GM21515 (cell line): ENCODE measurements at regions not wholly inside any gene's neighbourhood (a gene's known extent, or its start where the extent isn't known, plus 50 kb on each side); places are given as distances from the start of the nearest gene placed in this dataset.

Experiments
- ATAC-seq: cut with Tn5 transposase; IDR thresholded peaks from one replicate; pipeline ENCODE4 v1.9.1; 2021; ENCODE audit not compliant: unreplicated experiment

DNA sequence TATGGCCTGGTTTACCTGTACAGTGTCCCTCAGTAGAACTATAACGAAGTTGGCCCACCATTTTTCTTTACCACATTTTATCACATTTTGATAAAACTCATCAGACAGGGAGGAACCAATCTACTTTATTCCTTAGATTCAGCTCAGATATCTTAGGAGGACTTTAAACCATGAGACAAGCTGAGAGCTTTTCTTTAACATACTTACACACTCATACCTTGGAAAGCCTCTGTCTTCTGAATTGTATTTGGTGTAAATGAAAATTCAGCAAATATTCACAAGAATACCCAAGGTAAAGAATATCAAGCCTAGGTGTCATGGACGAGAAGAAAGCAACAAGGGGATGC lies 313.2 kb downstream of the ENC1 start:
- ATAC-seq = no peak

DNA sequence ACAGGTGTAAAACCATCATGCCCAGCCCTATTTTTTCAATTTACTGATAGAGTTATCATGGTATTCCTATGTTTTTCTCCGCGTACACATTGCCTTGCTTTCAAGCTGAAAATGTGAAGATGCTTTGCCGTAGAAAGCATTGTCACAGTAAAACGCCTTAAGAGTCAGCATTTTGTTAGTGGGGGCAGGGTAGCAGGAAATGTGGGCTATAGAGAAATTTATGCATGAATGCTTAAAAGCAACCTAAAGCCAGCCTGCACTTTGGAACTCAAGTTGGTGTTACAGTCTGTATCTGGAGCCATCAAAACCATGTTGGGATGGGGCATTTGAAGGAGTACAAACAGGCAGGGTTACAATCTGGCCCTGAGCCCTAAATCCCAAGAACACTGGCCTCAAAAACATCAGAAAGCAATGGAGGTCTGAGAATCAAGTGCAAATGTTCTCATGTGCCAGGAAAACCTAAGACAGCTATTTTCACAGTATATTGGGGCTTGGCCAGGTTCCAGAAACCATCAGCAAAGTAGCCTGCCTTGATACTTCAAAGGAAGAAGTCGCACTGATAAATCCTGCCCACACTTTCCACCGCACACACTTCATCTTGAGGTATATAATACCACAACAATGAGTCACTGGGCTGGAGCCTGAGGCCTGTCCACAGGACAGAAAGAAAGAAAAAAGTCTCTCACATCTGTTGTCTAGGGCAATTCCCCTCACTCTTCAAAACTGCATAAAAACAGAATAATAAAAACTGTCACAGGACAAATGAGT lies 313.8 kb downstream of the ENC1 start:
- peak; percentile 75 for ATAC-seq

DNA sequence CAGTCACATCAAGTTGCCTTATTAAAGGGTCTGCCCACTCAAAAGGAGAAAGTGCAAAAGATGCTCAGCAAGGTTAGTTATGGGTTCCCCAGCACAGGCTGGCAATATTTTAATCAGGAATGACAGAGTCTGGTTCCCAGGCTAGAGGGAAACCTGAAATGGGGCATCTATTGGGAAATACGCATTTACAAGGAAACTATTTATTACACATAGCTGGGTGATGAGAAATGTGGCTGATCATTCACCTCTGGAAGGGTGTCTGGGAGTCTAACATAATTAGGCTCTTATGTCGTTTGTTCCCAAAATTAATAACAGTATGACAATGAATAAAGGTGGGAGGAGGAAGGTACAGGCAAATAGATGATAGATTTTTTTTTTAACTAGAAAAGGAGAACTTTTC lies 314.7 kb downstream of the ENC1 start:
- no peak for ATAC-seq

DNA sequence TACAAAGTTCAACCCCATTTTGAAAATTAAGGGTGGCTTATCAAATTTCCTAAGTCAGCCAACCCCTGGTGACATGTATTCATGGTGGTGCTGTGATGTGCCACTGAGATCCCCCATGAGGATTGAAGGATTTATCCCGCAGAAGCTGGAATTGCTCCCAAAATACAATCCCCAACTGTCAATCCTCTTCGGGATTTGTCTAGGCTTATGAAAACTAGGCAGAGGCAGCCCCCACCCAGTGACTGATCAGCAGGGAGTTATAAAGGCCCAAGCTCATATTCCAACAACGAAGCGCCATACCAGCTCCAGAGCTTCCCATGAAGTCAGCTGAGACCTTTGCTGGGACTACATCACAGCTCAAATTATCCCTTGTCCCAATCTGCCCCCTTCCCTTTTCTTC lies 316.0 kb downstream of the ENC1 start:
- no peak for ATAC-seq

DNA sequence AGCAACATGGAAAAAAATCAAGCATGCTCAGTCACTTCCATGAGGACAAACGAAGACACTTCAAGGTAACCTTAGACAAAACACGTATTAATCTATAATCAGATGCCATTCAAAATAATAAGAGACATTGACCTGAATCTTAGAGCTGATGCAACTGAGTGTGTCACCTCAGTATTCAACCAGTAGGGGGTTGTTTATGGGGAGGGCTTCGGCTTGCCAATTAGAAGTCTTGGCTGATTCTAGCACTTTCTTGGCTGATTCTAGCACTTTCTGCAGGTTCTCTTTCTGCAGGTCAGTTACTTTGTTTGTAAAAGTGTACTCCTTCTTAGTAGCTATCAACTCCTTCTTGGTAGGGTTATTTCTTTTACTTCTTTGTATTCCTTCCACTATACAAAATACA lies 317.6 kb downstream of the ENC1 start:
- ATAC-seq = no peak

DNA sequence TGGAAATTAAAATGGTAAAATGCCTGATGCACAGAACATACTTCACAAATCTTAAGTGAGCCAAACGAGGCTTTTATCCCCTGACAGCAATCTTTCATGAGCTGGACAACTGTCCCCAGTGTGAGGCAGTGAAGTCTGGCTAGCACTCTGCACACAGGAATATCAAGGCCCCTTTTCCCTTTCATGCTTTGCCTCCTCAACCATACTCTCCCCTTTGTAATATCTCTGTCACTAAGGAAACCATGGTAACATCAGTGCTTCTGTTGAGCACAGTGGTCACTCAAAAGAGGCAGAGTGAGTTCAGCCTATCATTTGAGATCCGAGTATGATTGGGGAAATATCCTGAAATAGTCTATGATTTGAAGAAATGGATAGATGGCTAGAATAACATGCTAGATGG lies 318.3 kb downstream of the ENC1 start:
- ATAC-seq = no peak

DNA sequence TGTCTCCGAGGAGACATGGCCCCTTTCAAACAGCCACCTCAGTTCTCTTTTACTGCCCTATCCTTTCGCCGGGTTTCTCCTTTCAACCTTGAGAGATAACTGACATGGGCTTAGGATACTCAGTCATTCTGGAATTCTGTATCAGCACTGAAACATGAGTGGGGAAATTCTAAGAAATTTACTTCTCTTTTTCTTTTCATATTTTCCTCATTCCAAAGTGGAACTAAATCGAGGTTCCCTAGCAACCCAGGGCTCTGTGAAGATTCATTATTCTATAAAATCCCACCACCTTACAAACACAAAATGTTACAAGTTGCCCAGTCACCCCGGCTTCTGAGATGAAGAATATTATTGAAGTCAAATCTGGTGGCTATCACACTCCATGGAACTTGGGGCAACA lies 319.2 kb downstream of the ENC1 start:
- no peak for ATAC-seq

DNA sequence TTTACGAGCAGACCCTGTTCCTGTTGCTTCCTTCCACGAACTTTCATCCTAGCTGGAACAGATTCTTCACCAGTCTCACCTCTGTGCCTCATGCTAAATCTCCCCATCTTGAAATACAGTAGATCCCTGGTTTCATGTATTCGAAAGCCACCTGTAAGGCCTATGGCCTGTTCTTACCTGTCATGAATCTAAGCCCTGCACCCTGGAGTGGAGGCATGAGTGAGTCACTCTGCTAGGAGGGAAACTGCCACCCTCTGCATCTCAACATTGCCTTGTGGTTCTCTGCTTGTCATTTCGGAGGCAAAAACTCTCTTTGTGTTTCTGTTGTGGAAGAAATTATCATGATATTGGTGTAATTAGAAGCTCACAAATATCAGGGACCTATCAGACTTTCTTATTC lies 320.0 kb downstream of the ENC1 start:
- ATAC-seq = no peak

DNA sequence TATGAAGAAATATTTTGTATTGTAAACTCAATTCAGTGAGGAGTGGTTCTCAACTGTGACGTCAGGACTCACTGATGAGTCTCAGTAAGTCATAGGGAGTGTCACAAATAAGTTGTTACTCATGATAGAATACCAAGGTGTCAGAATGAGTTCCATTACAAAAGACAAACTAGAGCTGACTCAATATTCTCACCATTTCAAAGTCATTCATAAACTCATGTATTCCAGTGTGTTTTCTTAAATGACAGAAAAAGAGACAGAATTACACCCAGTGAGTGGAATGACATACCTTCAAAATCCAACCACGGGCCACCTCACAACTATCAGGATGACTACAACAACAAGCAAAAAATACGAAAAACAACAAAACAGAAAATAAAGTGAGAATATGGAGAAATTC lies 321.5 kb downstream of the ENC1 start:
- no peak for ATAC-seq

DNA sequence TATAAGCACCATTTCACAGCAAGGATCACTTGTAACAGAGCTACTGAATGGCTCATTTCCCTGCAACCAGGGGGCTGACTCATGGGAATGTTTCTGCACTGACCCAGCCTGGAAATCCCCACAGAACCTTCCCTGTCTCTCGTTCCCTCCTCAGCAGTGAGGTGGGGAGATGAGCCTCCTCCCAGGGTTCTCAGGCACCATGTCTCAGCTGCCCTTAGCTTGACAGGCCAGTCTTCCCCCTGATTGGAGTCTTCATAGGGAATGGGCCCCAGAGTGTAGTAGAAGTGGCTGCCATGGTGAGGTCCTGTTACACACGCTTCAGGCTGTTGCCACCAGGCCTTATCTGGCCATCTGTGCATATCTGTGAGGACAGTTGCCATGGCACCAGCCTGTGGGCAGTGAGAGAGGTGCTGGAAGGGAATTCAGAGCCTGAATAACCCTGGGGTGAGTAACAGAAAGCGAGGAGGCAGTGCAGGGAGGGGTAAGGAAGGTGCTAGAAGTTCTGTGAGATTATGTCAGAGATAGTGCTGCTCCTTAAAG lies 324.4 kb downstream of the ENC1 start:
- ATAC-seq = no peak

DNA sequence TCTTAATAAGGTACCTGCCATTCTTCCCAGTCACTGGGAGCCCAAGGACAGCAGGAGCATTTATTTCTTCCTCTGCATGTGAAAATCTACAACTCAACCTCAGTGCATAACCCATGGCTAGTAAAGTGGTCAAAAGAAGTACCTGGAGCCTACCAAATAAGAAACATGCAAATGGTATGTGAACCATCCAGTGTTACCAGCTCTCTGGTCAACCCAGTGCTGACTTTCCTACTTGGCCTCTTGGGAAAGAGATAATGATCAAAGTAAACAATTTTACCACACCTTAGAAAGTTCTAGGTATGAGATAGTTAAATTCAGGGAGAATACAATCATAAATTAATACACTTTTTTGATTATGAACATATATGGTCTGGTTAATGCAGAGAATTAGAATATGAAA lies 325.6 kb downstream of the ENC1 start:
- ATAC-seq = no peak

DNA sequence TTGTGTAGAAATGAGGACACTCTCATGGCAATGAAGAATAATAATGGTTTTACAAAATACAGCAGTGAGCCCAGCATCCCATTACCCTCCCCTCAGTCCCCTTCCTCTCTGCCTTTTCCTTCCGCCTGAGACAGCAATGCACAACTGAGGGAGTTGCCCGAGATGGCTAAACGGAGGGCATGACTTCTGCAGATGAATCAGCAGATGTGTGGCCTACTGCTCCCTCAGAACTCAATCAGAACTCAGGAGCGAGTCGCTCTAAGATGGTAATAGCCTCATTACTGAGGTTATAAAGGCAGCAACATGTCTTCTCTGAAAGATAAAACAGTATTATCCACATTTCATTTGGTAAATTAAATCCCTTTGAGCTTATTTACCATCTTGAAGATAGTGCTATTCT lies 326.6 kb downstream of the ENC1 start:
- no peak for ATAC-seq

DNA sequence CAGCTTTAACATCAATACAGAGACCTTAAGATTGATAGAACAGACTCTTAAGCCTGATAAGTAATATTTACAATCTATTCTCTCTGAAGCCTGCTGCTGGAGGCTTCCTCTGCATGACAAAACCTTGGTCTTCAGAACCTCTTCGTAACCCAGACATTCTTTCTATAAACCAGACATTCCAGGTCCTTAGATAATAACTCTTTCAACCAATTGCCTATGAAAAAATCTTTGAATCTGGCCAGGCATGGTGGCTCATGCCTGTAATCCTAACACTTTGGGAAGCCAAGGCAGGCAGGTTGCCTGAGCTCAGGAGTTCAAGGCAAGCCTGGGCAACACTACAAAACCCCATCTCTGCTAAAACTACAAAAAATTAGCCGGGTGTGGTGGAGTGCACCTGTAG lies 327.8 kb downstream of the ENC1 start:
- no peak for ATAC-seq

DNA sequence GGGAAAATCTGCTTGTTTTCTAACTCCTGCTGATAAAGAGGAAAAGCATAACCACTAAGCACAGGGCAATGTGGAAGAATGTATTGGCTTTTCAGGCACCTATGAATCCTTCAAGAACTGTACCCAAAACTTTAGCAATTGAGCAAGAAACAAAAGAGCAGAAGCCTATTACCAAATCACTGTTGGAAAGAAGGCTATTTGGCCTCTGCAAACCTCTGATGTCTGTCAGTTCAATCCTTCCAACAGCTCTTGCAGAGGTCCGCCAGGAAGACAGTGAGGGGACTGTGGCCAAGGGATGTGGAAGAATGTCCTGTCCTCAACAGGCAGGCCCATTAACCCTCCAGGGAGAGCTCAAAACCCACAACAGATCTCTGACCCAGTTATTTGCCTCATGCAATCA lies 328.6 kb downstream of the ENC1 start:
- no peak for ATAC-seq

DNA sequence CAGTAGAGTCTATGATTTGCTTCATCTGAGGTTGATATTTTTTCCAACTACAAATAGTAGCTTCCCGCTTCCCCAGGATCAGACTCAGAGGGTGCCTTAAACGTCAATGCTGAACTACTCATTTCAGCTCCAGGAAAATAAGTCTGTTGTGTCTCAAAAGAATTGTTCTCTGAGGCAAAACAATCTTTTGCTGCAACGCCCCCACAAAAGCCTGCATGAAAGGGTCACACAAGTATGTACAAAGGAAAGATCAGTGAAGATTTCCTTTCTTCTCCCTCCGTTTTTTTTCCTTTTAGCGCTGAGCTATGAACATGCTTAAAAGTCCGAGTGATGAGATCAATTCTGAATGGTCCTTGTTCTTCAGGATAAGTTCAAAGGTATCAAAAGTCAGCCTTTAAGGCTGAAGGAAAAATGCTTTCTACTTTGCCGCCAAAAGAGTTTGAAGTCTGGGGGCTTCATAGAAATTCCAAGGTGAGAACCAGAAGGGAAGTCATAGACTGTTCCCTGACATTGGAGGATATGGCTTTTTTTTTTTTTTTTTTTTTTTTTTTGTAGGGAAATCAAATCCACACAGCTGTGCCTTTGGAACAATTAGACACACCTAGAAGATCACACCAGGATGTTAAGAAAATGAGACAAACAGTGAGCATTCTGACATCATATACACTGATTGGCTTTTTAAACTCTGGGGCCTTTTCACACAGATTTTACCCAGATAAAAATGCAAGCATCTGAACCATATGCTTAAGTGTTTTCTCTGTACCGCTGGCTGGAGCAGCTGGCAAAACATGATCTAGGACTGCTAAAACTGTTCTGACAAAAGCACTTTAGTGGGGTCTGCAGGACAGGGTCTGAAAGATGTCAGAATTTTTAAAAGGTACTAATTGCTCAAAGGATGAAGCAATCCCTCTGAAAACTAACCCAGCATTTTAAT lies 329.3 kb downstream of the ENC1 start:
- ATAC-seq = no peak

DNA sequence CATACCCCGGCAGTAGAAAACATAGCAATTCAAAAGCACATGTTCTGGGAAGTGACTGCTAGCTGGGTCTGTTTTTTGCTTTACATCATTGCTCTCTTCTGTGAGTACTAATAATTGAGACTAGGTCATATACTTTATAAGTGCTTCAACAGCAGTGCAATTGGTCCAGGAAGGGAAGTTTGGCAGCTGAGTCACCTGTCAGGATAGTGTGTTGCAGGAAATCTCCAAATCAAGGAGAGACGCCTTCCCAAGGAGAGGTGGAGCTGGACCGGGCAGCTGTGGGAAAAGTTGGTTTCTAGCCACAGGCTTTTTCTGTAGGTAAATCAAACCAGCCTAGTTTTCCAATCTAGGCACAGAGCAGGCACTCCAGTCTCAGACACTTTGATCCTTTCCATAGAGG lies 330.1 kb downstream of the ENC1 start:
- ATAC-seq = no peak

DNA sequence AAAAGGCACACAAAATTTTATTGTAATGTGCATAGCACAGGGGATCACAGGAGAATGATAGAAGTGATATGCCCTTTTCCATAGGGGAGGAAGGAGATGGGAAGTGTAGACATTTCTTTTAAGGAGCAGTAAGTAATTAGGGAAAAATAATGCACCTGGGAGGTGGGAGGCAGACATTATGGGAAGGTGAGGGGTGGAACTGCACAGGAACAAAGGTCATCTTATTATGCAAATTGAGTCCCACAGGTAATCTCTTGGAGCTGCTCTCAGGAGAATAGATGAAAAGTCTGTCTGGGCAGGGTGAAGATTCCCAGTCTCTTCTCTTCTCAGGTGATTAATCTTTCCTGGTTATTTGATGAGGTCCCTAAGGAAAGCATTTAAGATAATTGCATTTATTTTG lies 331.5 kb downstream of the ENC1 start:
- no peak for ATAC-seq

DNA sequence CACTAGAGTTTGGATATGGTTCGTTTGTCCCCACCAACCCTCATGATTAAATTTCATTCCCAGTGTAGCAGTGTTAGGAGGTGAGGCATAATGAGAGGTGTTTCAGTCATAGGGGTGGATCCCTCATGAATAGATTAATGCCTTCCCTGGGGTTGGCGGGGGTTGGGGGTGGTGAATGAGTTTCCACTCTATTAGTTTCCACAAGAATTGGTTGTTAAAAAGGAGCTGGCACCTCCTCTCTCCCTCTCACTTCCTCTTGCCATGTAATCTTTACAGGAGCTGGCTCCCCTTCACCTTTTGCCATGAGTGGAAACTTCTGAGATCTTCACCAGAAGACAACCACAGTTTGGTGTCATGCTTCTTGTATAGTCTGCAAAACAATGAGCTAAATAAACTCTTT lies 333.7 kb downstream of the ENC1 start:
- no peak for ATAC-seq

DNA sequence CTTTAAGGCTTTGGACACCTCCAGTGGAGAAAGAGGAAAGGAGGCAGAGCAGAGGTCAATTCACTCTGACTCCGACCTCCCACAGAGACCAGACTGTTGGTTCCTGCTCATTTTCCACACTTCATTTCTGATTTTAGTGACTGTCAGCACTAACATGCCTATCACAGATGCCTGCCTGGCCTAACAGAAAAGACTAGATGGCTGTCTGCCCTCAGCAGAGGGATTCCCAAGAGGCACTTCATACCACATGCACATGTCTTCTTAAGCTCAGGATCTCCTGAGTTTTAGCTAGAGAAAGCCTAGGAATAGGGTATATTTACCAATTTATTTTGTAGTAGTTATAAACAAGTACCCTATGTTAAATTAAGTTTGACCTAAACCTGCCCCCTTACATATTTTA lies 336.0 kb downstream of the ENC1 start:
- ATAC-seq = no peak

DNA sequence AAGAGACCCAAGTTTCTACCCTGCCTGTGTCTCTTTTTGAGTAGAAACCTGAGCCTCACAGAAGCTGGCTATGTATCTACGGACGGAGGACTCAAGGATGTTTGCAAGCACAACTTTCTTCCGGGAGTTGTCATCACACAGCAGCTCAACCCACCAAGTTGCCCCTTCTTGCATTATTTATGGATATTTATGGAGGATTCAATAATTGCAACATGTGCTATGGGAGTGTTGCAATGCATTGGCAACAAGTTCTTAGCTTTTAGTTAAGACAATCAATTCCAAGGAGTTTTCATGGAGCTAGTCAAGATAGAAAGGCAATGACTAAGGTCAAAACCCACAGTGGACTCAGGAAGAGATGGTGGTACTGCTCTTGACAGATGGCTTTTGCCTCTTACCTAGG lies 336.9 kb downstream of the ENC1 start:
- no peak for ATAC-seq

DNA sequence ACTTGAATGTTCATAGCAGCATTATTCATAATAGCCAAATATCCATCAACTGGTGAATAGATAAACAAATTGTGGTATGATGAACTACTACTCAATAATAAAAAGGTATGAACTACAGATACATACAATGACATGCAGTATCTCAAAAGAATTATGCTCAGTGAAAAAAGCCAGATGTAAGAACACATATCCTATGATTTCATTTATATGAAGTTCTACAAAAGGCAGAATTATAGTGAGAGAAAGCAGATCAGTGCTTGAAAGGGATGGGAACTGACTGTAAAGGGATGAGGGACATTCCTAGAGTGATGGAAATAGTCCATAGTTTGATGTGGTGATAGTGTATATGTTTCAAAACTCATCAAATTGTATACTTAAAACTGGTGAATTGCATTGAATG lies 339.0 kb downstream of the ENC1 start:
- ATAC-seq = no peak

DNA sequence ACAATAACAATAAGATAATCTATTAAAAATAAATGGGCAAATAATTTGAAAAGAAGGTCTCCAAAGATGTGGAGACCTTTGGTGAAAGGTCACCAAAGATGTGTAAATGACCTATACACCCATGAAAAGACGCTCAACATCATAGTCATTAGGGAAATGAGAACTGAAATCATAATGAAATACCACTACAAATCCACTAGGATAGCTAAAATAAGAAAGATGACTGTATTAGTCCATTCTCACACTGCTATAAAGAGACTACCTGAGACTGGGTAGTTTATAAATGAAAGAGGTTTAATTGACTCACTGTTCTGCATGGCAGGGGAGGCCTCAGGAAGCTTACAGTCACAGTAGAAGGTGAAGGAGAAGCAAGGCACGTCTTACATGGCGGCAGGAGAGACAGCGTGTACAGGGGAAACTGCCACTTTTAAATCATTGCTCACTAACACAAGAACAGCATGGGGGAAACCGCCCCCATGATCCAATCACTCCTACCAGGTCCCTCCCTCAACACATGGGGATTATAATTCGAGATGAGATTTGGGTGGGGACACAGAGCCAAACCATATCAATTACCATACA lies 339.6 kb downstream of the ENC1 start:
- ATAC-seq = no peak
